Fibroblast of lung (primary cell): ENCODE measurements at regions not wholly inside any gene's neighbourhood (a gene's known extent, or its start where the extent isn't known, plus 50 kb on each side); places are given as distances from the start of the nearest gene placed in this dataset.

ENCODE experiments used
- CTCF ChIP-seq, 2 donors: IDR thresholded peaks in 1 of 2; conservative IDR thresholded peaks in 1 of 2; 1 replicate in 1 of 2; 2 replicates in 1 of 2; pipeline ENCODE4 v1.5.1; 2011 to 2012; ENCODE audit warnings: low read length in 2 of 2, control low read depth in 1 of 2, inconsistent platforms in 1 of 2, low read depth in 1 of 2, mild to moderate bottlenecking in 1 of 2
- EZH2 ChIP-seq: IDR thresholded peaks from 2 replicates; pipeline ENCODE4 v1.5.1; 2012; ENCODE audit warnings: low read length, control low read depth, mild to moderate bottlenecking; ENCODE audit errors: missing control alignments

GRCh38 chr2:7693246-7694075 lies 776.2 kb downstream of the RNF144A start:
- no peak for TF ChIP-seq CTCF (conservative IDR thresholded peaks at IDR 0.05 in 1 of 2, IDR thresholded peaks at IDR 0.05 in 1 of 2; ENCODE audit: low read depth in 1 of 2, low read length in 2 of 2)
- TF ChIP-seq EZH2, result no peak
